Hippocampal formation (tissue), 2 donors: ENCODE measurements at regions not wholly inside any gene's neighbourhood (a gene's known extent, or its start where the extent isn't known, plus 50 kb on each side); places are given as distances from the start of the nearest gene placed in this dataset.
"Not testable (repeated sequence)": the region's sequence is repeated elsewhere in the genome, so short reads cannot be mapped to it uniquely, and the experiment has no call there.

ENCODE experiments used
- DNase-seq, 2 donors: peaks; one replicate each; lab custom pipeline; 2025; lab: John Stamatoyannopoulos, UW

DNA sequence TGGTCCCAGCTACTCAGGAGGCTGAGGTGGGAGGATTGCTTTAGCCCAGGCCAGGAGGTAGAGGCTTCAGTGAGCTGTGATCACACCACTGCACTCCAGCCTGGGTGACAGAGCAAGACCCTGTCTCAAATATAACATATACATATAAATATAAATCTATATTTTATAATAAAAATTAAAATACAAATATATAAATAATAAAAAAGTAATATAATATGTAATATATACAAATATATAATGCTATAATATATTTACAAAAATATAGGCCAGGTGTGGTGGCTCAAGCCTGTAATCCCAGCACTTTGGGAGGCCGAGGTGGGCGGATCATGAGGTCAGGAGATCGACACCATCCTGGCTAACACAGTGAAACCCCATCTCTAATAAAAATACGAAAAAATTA lies 131.4 kb downstream of the MFAP3L start:
- DNase-seq: not testable (repeated sequence)

- no peak for DNase-seq
Measured at GRCh38 chr4:169885893-169886292, 128.1 kb upstream of the HPF1 start.

DNA sequence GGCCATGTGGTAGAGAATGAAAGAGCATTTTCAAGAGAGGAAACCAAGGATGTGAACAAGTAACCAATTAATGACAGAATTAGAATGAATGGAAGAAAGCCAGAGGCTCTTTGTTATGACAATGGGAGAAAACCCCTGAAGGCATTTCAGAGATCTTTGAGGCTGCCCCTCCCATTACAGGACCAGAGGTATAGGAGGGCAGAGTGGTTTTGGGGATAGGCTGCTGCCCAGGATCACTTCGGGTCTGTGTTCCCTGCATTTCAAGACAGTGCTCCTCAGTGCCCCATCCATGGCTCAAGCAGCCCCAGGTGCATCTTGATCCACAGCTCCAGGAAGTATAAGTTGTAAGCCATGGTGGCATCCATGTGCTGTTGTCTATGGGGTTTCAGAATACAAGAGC lies 124.0 kb upstream of the HPF1 start:
- no peak for DNase-seq

GRCh38 chr4:169870507-169870906 lies 112.8 kb upstream of the HPF1 start:
- DNase-seq: no peak

GRCh38 chr4:169869490-169869889 lies 111.7 kb upstream of the HPF1 start:
- DNase-seq: no peak

DNA sequence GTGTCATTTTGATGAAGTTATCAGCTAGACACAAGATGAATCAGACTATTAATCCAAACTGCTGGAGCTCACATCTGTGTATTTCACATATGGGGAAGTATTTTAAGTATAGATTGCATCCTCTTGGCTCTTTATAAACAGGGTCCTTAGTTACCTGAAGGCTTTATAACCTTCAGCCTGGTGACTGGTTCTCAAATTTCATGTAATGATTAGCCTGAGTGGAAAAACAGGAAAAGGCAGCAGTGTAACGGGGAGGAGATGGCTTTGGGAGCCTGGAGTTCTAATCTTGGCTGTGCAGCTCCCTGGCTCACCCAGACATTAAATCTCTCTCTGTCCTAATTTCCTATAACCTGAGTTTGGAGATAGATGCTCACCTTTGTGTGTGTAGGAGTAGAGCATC lies 103.8 kb upstream of the HPF1 start:
- DNase-seq: no peak

- DNase-seq: no peak
Measured at GRCh38 chr4:169859366-169860216, 101.8 kb upstream of the HPF1 start.

- no peak for DNase-seq
Measured at GRCh38 chr4:169854090-169854489, 96.3 kb upstream of the HPF1 start.

DNA sequence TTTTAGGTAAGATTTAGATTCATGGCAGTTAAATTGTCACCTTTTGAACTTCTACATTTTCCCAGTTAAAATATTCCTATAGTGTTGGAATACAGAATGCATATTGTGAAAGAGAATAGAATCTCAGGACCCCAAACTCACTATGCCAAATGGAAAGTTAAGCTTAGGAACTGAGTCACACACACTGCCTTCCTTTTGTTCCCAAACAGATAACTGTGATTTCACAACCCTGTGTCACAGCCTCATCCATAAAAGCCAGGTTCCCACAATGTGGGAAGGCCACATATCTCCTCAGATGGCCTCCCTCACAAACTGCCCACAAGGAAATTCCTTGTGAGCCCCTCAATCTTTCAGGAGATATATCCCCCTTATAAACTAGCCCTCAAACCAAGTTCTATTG lies 94.7 kb upstream of the HPF1 start:
- no peak for DNase-seq

DNA sequence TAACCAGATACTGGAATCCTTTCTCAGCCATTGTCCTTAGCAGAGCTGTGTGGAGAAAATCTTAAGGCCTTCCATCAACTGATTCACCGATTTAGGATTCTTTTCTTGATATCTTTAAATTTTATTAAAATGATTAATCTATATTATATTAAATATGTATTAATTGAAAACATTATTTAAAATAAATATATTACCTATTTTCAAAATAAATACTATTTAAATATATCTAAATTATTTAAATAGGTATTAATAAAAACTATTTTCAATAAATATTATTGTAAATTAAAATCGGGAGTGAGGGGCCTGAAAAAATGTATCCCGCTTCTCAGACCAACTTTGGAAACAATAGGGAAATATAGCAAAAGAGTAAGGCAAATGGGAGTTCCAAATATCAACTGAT lies 94.0 kb upstream of the HPF1 start:
- DNase-seq: no peak

DNA sequence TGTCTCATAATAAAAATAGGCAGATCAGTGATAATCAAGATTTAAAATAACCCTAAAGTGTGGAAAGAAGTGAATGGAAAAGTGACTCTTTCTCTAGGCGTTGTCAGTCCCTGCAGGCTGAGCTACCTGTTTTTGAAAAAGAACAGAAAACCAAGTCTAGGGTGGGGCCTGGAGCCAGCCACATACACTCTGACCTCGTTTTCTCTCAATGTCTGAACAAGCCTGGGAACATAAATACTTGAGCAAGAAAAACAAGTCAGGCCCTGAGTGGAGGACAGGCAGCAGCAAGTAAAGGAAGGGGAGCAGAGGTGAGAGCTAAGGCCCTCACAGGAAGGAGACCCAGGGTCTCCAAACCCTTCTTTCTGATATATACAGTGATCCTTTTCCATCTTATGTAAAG lies 91.7 kb upstream of the HPF1 start:
- DNase-seq: no peak

DNA sequence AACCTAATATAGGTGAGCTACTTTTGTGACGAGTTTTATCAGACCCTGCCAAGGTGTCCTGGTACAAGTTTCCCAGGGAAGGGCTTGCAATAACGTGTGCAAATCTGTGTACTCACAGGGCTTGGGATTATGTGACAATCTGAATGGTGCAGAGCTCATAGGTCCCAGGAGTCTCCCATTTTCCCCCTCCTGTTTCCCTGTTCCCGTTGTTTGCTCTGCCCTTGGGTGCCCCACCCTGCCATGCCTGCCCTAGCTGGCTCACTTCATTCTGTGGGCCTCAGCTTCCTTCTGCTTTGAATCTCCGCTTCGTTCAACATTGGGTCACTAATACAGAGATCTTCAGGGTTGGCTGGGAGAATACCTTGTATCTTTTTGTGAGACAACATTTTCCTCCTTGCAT lies 90.3 kb upstream of the HPF1 start:
- DNase-seq: no peak

GRCh38 chr4:169847171-169847570 lies 89.4 kb upstream of the HPF1 start:
- no peak for DNase-seq

GRCh38 chr4:169846396-169846795 lies 88.7 kb upstream of the HPF1 start:
- DNase-seq: no peak

GRCh38 chr4:169841776-169842175 lies 84.0 kb upstream of the HPF1 start:
- no peak for DNase-seq

DNA sequence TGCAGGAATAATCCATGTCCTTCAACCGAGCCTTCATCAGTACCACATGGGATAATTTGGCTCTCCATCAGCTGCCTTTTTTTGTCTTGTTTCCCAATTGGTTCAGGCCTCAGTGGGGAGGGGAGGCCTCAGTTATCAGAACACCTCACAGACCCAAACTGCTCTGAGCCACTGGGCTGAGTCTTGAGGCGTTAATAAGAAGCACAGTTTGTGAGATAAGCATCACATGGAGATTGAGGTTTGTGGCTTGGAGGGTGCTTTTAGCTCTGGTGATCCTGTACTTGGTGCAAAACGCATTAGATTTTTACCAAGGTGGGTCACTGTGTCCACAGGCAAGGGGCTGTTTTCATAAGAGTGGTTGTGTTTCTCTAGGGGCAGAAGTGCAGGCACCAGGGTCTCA lies 82.8 kb upstream of the HPF1 start:
- no peak for DNase-seq

- DNase-seq: not testable (repeated sequence)
Measured at GRCh38 chr4:169828329-169828728, 70.6 kb upstream of the HPF1 start.

GRCh38 chr4:169826634-169827187 lies 69.0 kb upstream of the HPF1 start:
- no peak for DNase-seq

- no peak for DNase-seq
Measured at GRCh38 chr4:169823685-169824084, 65.9 kb upstream of the HPF1 start.

DNA sequence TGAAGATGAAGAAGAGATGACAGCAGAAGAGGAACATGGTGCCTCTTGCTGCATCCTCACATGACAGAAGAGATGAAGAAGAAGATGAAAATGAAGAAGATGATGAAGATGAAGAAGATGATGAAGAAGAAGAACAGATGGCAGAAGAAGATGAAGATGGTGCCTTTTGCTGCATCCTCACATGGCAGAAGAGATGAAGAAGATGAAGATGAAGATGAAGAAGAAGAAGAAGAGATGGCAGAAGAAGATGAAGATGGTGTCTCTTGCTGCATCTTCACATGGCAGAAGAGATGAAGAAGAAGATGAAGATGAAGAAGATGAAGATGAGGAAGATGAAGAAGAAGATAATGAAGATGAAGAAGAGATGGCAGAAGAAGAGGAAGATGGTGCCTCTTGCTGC lies 63.7 kb upstream of the HPF1 start:
- DNase-seq: no peak

GRCh38 chr4:169818063-169818679 lies 60.4 kb upstream of the HPF1 start:
- no peak for DNase-seq

DNA sequence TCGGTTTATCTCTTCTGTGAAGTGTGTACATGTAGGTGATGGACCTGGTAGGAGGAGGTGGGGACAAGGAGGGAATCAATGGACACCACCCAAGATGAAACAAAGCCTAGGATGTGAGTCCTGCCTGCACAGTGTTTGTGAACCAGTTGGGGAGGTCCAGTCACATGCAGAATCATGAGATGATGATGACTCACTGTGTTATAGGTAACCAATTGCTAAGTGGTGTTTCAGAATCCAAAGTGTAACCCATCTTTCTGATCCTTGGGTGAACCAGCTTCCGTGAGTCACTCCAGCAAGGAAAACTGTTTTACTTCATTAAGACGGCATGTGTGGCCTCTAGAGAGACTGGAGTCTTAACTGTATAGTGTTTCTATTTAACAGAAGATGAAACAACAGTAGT lies 57.9 kb upstream of the HPF1 start:
- DNase-seq: no peak

- no peak for DNase-seq
Measured at GRCh38 chr4:169811476-169811875, 53.7 kb upstream of the HPF1 start.
